GM12865 (cell line): ENCODE measurements at regions not wholly inside any gene's neighbourhood (a gene's known extent, or its start where the extent isn't known, plus 50 kb on each side); places are given as distances from the start of the nearest gene placed in this dataset.
"Not testable (repeated sequence)": the region's sequence is repeated elsewhere in the genome, so short reads cannot be mapped to it uniquely, and the experiment has no call there.

Experiments
- DNase-seq: peaks from one replicate; pipeline ENCODE4 v3.0.0; 2010; ENCODE audit warnings: low read depth
- H3K4me3 ChIP-seq: 2 replicates; pipeline ENCODE4 v1.5.1; 2011; ENCODE audit warnings: mild to moderate bottlenecking, low read depth, low read length, control low read depth
- TF ChIP-seq, protein P1 (sequence below): IDR thresholded peaks from 2 replicates; pipeline ENCODE4 v1.5.1; 2011; ENCODE audit warnings: low read length, control low read depth, low read depth, inconsistent platforms; ENCODE audit not compliant: insufficient read depth; ENCODE audit errors: missing control alignments

DNA sequence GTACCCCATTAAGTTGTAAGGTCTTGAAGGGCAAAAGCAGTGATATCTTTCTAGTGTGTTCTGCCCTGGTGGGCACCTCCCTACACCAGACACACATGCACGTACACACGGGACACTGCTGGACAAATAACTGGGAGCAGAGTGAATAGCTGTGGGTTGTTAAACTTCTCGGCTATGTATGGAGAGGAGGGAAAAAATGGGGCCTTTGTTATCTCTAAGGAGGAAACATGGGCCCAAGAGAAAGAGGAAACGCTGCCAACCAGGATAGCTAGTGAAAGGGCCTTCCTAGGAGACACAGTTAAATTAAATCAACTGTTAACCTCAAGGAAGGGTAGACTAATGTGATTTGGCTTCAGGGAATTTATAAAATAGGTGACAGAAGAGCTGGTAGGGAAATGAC, 169.7 kb downstream of the MYLK4 start:
- DNase-seq: no peak
- no peak overlapping the region for H3K4me3 ChIP-seq
- TF ChIP-seq, protein P1, sequence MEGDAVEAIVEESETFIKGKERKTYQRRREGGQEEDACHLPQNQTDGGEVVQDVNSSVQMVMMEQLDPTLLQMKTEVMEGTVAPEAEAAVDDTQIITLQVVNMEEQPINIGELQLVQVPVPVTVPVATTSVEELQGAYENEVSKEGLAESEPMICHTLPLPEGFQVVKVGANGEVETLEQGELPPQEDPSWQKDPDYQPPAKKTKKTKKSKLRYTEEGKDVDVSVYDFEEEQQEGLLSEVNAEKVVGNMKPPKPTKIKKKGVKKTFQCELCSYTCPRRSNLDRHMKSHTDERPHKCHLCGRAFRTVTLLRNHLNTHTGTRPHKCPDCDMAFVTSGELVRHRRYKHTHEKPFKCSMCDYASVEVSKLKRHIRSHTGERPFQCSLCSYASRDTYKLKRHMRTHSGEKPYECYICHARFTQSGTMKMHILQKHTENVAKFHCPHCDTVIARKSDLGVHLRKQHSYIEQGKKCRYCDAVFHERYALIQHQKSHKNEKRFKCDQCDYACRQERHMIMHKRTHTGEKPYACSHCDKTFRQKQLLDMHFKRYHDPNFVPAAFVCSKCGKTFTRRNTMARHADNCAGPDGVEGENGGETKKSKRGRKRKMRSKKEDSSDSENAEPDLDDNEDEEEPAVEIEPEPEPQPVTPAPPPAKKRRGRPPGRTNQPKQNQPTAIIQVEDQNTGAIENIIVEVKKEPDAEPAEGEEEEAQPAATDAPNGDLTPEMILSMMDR: no peak

DNA sequence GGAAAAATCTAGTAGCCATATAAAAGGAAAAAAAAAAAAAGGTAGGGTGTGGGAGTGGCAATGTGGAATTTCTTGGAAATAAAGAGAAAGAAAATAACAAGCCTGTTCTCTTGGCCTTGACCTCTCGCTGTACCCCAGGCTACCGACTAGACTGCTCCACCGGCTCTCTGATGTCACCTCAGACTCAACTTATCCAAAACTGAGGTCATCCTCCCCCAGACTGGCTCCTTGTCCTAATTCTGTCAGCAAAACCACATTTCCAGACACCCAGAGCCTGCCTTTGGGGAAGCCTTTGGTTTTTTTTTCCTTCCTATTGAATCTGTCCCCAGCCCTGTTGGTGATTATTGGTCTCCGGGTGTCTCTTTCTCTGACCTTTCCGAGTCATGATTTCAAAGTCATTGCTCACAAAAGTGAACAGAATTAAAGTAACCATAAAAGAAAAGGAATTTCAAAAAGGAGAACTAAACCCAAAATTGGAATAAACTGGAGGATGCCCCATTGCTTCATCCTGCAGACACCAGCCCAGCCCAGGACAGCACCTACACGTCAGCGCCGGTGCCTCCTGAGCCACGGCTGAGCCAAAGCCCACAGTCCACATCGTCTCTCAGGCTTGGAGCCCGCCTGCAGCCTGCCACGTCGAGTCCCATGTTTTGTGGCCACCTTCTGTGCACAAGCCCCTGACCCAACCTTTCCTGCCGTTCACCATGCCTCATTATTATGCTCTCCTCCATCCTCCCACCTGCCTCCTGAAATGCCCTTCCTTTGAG, 170.7 kb downstream of the MYLK4 start:
- TF ChIP-seq, protein P1: no peak
- H3K4me3 ChIP-seq: no peak overlapping the region
- no peak for DNase-seq

DNA sequence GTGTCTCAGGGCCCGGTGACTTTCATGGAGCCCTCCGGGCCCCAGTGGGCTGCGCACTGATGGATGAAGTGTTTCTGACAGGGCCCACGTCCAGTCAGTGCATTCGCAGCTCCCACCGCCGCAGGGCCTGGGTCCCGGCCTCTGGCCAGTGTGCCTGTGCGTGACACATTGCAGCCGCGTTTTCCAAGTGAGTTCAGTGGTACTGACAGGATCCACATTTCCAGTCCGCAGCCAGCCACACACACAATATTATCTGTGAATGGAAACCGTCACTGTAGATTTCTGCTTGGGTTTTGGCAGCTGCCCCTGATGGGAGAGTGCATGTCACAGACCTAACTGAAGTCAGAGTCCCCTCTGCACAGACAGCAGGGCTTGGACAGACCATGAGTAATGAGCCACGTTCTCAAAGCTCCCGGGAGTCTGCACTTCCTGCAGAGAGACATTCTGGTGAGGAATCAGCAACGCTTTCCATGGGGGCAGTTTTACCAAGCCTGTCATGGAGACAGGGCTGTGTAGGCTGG, 171.4 kb downstream of the MYLK4 start:
- TF ChIP-seq, protein P1: no peak
- no peak overlapping the region for H3K4me3 ChIP-seq
- no peak for DNase-seq

DNA sequence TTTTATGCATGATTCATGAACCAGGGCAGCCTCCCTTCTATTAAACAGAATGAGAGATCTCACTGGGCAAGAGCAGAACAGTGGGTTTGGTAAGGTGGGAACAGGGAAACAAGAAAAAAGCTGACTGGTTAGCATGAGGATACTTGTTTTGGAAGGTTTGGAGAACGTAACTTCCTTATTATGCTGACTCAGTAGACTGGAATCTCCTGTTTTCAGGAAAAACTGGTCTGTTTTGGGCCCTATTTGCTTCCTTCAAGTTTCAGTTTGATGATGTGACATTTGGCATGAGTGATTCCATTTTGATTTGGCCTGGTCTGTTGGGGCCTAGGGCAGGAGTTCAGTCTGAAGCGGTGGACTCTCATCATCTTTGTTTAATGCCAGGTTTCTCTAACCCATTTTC, 172.0 kb downstream of the MYLK4 start:
- no peak for DNase-seq
- no peak overlapping the region for H3K4me3 ChIP-seq
- TF ChIP-seq, protein P1: no peak

DNA sequence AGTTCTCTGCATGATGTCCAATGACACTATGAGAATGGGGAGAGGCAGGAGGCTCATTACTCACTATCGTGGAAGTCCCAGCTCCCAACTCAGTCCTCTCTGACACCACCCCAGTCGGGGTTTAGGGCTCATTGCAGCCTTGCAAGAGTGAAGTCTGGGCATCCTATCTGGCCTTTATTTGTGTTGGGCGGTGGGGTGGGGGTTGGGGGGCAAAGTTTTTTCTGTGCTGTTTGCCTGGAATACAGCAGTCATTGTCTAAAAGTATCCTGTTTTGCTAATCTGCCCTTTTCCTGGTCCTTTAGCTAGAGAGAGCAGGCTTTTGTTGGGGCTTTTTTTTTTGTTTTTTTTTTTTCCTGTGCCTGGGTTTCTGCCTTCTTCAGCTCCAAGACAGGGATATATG, 174.2 kb downstream of the MYLK4 start:
- no peak overlapping the region for H3K4me3 ChIP-seq
- no peak for DNase-seq
- TF ChIP-seq, protein P1: no peak

DNA sequence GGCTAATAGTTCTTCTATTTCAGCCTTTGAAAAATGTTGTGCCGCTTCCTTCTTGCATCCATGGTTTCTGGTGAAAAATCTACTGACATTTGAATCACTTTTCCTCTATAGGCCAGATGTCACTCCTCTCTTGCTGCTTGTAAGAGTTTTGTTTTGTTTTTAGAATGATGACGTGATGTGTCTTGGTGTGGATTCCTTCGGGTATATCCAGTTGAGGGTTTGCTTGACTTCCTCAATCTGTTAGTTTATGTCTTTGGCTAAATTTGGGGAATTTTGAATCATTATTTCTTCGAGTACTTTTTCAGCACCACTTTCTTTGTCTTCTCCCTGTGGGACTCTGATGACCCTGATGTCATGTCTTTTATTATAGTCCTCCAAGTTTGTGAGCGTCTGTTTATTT, 175.5 kb downstream of the MYLK4 start:
- TF ChIP-seq, protein P1: no peak

DNA sequence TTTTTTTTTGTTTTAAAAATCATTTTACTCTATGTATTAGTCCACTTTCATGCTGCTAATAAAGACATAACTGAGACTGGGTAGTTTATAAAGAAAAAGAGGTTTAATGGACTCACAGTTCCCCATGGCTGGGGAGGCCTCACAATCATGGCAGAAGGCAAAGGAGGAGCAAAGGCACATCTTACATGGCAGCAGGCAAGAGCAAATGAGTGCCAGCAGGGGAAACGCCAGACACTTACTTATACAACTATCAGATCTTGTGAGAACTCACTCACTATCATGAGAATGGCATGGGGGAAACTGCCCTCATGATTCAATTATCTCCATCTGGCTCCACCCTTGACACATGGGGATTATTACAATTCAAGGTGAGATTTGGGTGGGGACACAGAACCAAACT, 181.3 kb downstream of the MYLK4 start:
- not testable (repeated sequence) for DNase-seq, H3K4me3 ChIP-seq

More for the DNA sequence above, 175.5 kb downstream of the MYLK4 start:
- no peak for DNase-seq
- no peak overlapping the region for H3K4me3 ChIP-seq
